ENCODE measurements at regions not wholly inside any gene's neighbourhood (a gene's known extent, or its start where the extent isn't known, plus 50 kb on each side); places are given as distances from the start of the nearest gene placed in this dataset.

DNA sequence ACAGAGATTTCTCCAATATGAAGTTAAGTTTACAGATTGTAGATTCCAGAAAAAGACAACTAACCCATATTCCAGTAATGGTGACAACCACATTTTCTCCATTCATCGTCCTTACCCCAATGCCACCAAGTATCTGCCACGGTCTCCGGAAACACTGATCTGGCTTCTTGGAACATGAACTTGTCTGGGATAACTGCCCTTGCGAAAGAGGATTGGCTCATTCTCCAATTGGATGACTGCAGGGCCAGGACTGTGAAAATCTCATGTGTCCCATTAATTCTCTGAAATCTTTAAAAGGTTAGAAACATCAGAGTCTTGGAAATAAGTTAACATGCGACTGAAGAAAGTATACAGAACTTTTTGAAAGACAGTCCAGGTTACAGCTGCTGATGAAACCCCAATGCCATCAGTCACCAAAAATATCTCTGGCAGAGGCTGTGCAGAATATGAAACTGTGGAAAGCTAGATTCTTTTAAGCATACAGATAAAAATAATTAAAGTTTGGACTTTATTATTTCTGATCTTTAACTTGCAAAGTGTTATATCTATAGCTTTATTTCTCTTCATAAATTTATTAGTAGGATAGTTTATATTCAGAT, 496.9 kb downstream of the PPARGC1A start:
- TF ChIP-seq EZH2phosphoT487 (IDR thresholded peaks at IDR 0.05; ENCODE audit: borderline replicate concordance, low read length) (no peak), CTCF (IDR thresholded peaks at IDR 0.05; ENCODE audit: low read depth, low read length, poor library complexity, severe bottlenecking) (no peak)
- no peak overlapping the region for H3K4me2 ChIP-seq (ENCODE audit: low read length)
- H3K9me3 ChIP-seq (ENCODE audit: control insufficient read depth, insufficient read depth, low read length): no peaks in the 10 kb centered on the region
- H3K27ac ChIP-seq (ENCODE audit: low read depth, low read length): no peak overlapping the region
- H4K20me1 ChIP-seq (ENCODE audit: control insufficient read depth, insufficient read depth, low read depth, low read length): no peaks in the 10 kb centered on the region
- no peaks in the 10 kb centered on the region for H3K4me1 ChIP-seq (ENCODE audit: control insufficient read depth, low read length)
- no peaks in the 10 kb centered on the region for H3K79me2 ChIP-seq (ENCODE audit: control insufficient read depth, low read length)
- H3K4me3 ChIP-seq (ENCODE audit: low read length): no peak overlapping the region
- H3F3A ChIP-seq (ENCODE audit: control insufficient read depth, insufficient read depth): no peaks in the 10 kb centered on the region
- H3K36me3 ChIP-seq (ENCODE audit: control insufficient read depth, low read length): no peaks in the 10 kb centered on the region
- H3K27me3 ChIP-seq (ENCODE audit: control insufficient read depth, low read length): no peaks in the 10 kb centered on the region
- no peaks in the 10 kb centered on the region; the same call in 1 of the 2 replicates for H3K9me2 ChIP-seq (replicated peaks; ENCODE audit: control insufficient read depth, low read length)

GRCh38 chr4:23390246-23390645, 499.6 kb downstream of the PPARGC1A start:
- no peak overlapping the region for H3K27ac ChIP-seq (ENCODE audit: low read depth, low read length)
- no peaks in the 10 kb centered on the region for H3K9me3 ChIP-seq (ENCODE audit: control insufficient read depth, insufficient read depth, low read length)
- H3K9me2 ChIP-seq (replicated peaks; ENCODE audit: control insufficient read depth, low read length): no peaks in the 10 kb centered on the region; the same call in 1 of the 2 replicates
- no peaks in the 10 kb centered on the region for H3F3A ChIP-seq (ENCODE audit: control insufficient read depth, insufficient read depth)
- H3K4me1 ChIP-seq (ENCODE audit: control insufficient read depth, low read length): no peaks in the 10 kb centered on the region
- H3K36me3 ChIP-seq (ENCODE audit: control insufficient read depth, low read length): no peaks in the 10 kb centered on the region
- H4K20me1 ChIP-seq (ENCODE audit: control insufficient read depth, insufficient read depth, low read depth, low read length): no peaks in the 10 kb centered on the region
- no peak overlapping the region for H3K4me3 ChIP-seq (ENCODE audit: low read length)
- no peaks in the 10 kb centered on the region for H3K79me2 ChIP-seq (ENCODE audit: control insufficient read depth, low read length)
- H3K27me3 ChIP-seq (ENCODE audit: control insufficient read depth, low read length): no peaks in the 10 kb centered on the region
- TF ChIP-seq EZH2phosphoT487 (IDR thresholded peaks at IDR 0.05; ENCODE audit: borderline replicate concordance, low read length) (no peak), CTCF (IDR thresholded peaks at IDR 0.05; ENCODE audit: low read depth, low read length, poor library complexity, severe bottlenecking) (no peak)
- no peak overlapping the region for H3K4me2 ChIP-seq (ENCODE audit: low read length)

DNA sequence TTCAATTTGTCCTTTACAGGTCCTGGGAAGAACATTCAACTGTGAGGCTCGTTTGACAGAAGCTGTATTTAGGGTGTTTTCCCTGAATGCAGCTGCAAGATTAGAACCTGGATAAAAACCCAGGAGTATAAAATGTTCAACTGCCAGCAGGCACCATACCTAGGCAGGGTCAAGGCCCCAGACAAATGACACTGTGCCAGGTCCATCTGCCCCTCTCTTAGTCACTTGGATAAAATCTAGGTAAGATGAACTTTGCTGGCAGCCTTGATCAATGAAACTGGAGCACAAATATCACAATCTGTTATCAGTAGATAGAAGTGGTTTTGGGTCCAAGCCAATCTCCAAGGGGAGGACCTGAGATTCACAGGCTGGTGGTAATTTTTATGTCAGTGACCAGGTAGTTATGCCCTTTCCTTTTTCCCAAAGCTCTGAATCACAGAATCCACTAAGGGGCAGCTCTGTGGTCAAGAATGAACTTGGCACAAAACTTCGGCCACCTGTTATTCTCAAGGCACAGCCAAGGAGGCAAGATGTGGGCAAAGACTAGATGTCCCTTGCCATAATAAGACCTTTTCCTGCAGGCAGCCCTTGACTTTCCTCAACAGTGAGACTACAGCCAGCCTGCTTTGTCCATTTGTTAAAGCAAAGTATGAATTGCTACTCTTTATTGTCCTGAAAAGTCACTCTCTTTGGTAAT, 501.0 kb downstream of the PPARGC1A start:
- no peaks in the 10 kb centered on the region; the same call in 1 of the 2 replicates for H3K9me2 ChIP-seq (replicated peaks; ENCODE audit: control insufficient read depth, low read length)
- no peaks in the 10 kb centered on the region for H3F3A ChIP-seq (ENCODE audit: control insufficient read depth, insufficient read depth)
- no peaks in the 10 kb centered on the region for H3K4me1 ChIP-seq (ENCODE audit: control insufficient read depth, low read length)
- no peaks in the 10 kb centered on the region for H3K27me3 ChIP-seq (ENCODE audit: control insufficient read depth, low read length)
- no peak overlapping the region for H3K4me3 ChIP-seq (ENCODE audit: low read length)
- H3K9me3 ChIP-seq (ENCODE audit: control insufficient read depth, insufficient read depth, low read length): no peaks in the 10 kb centered on the region
- H3K27ac ChIP-seq (ENCODE audit: low read depth, low read length): no peak overlapping the region
- no peaks in the 10 kb centered on the region for H4K20me1 ChIP-seq (ENCODE audit: control insufficient read depth, insufficient read depth, low read depth, low read length)
- no peak overlapping the region for H3K4me2 ChIP-seq (ENCODE audit: low read length)
- TF ChIP-seq CTCF (IDR thresholded peaks at IDR 0.05; ENCODE audit: low read depth, low read length, poor library complexity, severe bottlenecking): no peak
- TF ChIP-seq EZH2phosphoT487 (IDR thresholded peaks at IDR 0.05; ENCODE audit: borderline replicate concordance, low read length): no peak
- H3K79me2 ChIP-seq (ENCODE audit: control insufficient read depth, low read length): no peaks in the 10 kb centered on the region
- H3K36me3 ChIP-seq (ENCODE audit: control insufficient read depth, low read length): no peaks in the 10 kb centered on the region
